ENCODE measurements at regions not wholly inside any gene's neighbourhood (a gene's known extent, or its start where the extent isn't known, plus 50 kb on each side); places are given as distances from the start of the nearest gene placed in this dataset.

GRCh38 chr1:168811176-168811575 is 82.2 kb upstream of the DPT start:
- DNase-seq: no peak
- no peaks in the 10 kb centered on the region for H3K36me3 Mint-ChIP-seq (ENCODE audit: unreplicated experiment)
- TF ChIP-seq, protein P1, sequence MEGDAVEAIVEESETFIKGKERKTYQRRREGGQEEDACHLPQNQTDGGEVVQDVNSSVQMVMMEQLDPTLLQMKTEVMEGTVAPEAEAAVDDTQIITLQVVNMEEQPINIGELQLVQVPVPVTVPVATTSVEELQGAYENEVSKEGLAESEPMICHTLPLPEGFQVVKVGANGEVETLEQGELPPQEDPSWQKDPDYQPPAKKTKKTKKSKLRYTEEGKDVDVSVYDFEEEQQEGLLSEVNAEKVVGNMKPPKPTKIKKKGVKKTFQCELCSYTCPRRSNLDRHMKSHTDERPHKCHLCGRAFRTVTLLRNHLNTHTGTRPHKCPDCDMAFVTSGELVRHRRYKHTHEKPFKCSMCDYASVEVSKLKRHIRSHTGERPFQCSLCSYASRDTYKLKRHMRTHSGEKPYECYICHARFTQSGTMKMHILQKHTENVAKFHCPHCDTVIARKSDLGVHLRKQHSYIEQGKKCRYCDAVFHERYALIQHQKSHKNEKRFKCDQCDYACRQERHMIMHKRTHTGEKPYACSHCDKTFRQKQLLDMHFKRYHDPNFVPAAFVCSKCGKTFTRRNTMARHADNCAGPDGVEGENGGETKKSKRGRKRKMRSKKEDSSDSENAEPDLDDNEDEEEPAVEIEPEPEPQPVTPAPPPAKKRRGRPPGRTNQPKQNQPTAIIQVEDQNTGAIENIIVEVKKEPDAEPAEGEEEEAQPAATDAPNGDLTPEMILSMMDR (IDR thresholded peaks at IDR 0.05; ENCODE audit: partially characterized antibody, unreplicated experiment): no peak
- no peaks in the 10 kb centered on the region for H3K9me3 Mint-ChIP-seq (ENCODE audit: unreplicated experiment)
- no peak overlapping the region for H3K27ac Mint-ChIP-seq (ENCODE audit: unreplicated experiment)
- no peak overlapping the region for H3K4me3 Mint-ChIP-seq (ENCODE audit: unreplicated experiment)
- H3K4me1 Mint-ChIP-seq (ENCODE audit: low read depth, unreplicated experiment): peaks cover 3% of the 10 kb centered on the region
- no peaks in the 10 kb centered on the region for H3K27me3 Mint-ChIP-seq (ENCODE audit: unreplicated experiment)

GRCh38 chr1:168819668-168820067 is 90.7 kb upstream of the DPT start:
- no peaks in the 10 kb centered on the region for H3K9me3 Mint-ChIP-seq (ENCODE audit: unreplicated experiment)
- H3K4me3 Mint-ChIP-seq (ENCODE audit: unreplicated experiment): no peak overlapping the region
- TF ChIP-seq, protein P1 (IDR thresholded peaks at IDR 0.05; ENCODE audit: partially characterized antibody, unreplicated experiment): no peak
- DNase-seq: no peak
- peaks cover 2% of the 10 kb centered on the region for H3K27me3 Mint-ChIP-seq (ENCODE audit: unreplicated experiment)
- no peaks in the 10 kb centered on the region for H3K36me3 Mint-ChIP-seq (ENCODE audit: unreplicated experiment)
- no peak overlapping the region for H3K27ac Mint-ChIP-seq (ENCODE audit: unreplicated experiment)
- no peaks in the 10 kb centered on the region for H3K4me1 Mint-ChIP-seq (ENCODE audit: low read depth, unreplicated experiment)

DNA sequence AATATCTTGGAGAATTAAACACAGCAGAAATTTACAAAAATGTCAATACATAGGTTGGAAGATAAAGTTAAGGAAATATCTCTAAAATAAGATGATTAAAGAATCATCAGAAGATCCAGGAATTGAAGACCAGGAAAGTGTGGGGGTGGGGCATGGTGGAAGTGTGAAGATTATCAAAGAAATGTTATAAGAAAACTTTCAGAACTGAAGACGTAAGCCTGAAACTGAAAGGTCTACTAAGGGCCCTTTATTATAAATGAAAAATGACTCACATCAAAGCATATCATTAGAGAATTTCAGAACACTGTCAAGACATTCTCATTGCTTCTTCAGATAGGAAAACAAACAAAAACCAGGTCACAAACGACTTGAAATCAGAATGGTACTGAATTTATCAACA is 92.4 kb upstream of the DPT start:
- Mint-ChIP-seq H3K27ac (ENCODE audit: unreplicated experiment) (no peak overlapping the region), H3K4me3 (ENCODE audit: unreplicated experiment) (no peak overlapping the region), H3K9me3 (ENCODE audit: unreplicated experiment) (no peaks in the 10 kb centered on the region), H3K4me1 (ENCODE audit: low read depth, unreplicated experiment) (no peaks in the 10 kb centered on the region), H3K36me3 (ENCODE audit: unreplicated experiment) (no peaks in the 10 kb centered on the region), H3K27me3 (ENCODE audit: unreplicated experiment) (peaks cover 2% of the 10 kb centered on the region)
- no peak for DNase-seq
- TF ChIP-seq, protein P1 (IDR thresholded peaks at IDR 0.05; ENCODE audit: partially characterized antibody, unreplicated experiment): no peak

DNA sequence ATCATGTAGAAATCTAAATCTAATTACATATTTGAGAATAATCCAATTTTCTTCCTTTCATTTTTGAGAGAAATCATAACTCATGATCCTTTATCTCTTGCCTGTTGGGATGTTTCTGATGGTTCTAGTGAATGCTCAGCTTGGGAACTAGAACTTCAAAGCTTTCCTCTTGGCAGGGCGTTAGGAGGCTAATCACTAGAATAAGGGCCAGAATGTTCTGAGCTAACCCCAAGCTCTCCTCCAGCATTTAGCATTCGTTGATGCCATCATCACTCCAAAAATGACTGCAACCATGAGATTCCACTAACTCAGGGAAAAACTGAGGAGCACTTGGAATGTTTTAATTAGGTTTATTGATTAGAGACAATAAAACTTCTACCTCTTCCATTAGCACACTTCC is 93.9 kb upstream of the DPT start:
- no peak for DNase-seq
- peaks cover 2% of the 10 kb centered on the region for H3K27me3 Mint-ChIP-seq (ENCODE audit: unreplicated experiment)
- H3K4me3 Mint-ChIP-seq (ENCODE audit: unreplicated experiment): no peak overlapping the region
- no peaks in the 10 kb centered on the region for H3K9me3 Mint-ChIP-seq (ENCODE audit: unreplicated experiment)
- TF ChIP-seq, protein P1 (IDR thresholded peaks at IDR 0.05; ENCODE audit: partially characterized antibody, unreplicated experiment): no peak
- no peak overlapping the region for H3K27ac Mint-ChIP-seq (ENCODE audit: unreplicated experiment)
- no peaks in the 10 kb centered on the region for H3K36me3 Mint-ChIP-seq (ENCODE audit: unreplicated experiment)
- no peaks in the 10 kb centered on the region for H3K4me1 Mint-ChIP-seq (ENCODE audit: low read depth, unreplicated experiment)

DNA sequence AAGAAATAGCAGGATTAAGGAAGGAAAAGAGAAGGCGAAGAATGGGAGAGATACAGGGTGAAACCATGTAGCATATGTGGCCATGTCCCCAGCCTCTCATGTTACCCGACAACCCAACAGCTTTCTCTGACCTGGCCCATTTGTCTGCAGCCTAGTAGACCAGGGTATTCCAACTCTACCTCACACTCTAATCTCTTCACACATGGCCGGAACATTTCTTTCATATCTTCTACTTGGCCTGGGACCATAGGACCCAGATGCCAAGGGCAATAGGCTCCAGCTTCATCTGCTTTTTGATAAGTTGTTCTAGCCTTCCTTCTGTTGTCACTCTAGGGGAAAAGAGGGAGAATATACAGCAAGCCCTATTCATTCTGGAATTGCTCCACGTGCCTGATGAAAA is 95.0 kb upstream of the DPT start:
- H3K9me3 Mint-ChIP-seq (ENCODE audit: unreplicated experiment): no peaks in the 10 kb centered on the region
- DNase-seq: no peak
- H3K27me3 Mint-ChIP-seq (ENCODE audit: unreplicated experiment): peaks cover 2% of the 10 kb centered on the region
- H3K36me3 Mint-ChIP-seq (ENCODE audit: unreplicated experiment): no peaks in the 10 kb centered on the region
- no peak overlapping the region for H3K4me3 Mint-ChIP-seq (ENCODE audit: unreplicated experiment)
- peak overlapping the region; percentile 41 for H3K27ac Mint-ChIP-seq (ENCODE audit: unreplicated experiment)
- H3K4me1 Mint-ChIP-seq (ENCODE audit: low read depth, unreplicated experiment): no peaks in the 10 kb centered on the region
- TF ChIP-seq, protein P1 (IDR thresholded peaks at IDR 0.05; ENCODE audit: partially characterized antibody, unreplicated experiment): no peak

Data from glutamatergic neuron (in vitro differentiated cells).